ENCODE measurements at regions not wholly inside any gene's neighbourhood (a gene's known extent, or its start where the extent isn't known, plus 50 kb on each side); places are given as distances from the start of the nearest gene placed in this dataset.

- Histone ChIP-seq H3K4me3 (ENCODE audit: low read depth, low read length, poor library complexity, severe bottlenecking) (no peak overlapping the region), H3K4me1 (ENCODE audit: insufficient read depth, low read length, poor library complexity, severe bottlenecking) (no peaks in the 10 kb centered on the region), H3K27me3 (replicated peaks; ENCODE audit: insufficient read depth, low read depth, low read length, poor library complexity) (peaks cover 6% of the 10 kb centered on the region), H3K9me3 (ENCODE audit: low read depth, low read length, poor library complexity, severe bottlenecking) (no peaks in the 10 kb centered on the region), H3K27ac (ENCODE audit: low read depth, low read length, poor library complexity, severe bottlenecking) (no peak overlapping the region), H3K36me3 (ENCODE audit: insufficient read depth, low read length, poor library complexity, severe bottlenecking) (no peaks in the 10 kb centered on the region)
- ChIA-PET POLR2A (ENCODE audit: low non-redundant PET) (no interaction called here), CTCF (no interaction called here)
- intact Hi-C loops (cut with micrococcal nuclease; ENCODE audit: unreplicated experiment): no loop called here
- peak; percentile 11 for DNase-seq (ENCODE audit: low spot score)
- no peak for TF ChIP-seq CTCF (conservative IDR thresholded peaks at IDR 0.05; ENCODE audit: low read depth, low read length)
- no TSS peak for BruUV-seq (replicated peaks)
These were observed 642.1 kb downstream of the KCTD16 start for GRCh38 chr5:144812763-144813162.

DNA sequence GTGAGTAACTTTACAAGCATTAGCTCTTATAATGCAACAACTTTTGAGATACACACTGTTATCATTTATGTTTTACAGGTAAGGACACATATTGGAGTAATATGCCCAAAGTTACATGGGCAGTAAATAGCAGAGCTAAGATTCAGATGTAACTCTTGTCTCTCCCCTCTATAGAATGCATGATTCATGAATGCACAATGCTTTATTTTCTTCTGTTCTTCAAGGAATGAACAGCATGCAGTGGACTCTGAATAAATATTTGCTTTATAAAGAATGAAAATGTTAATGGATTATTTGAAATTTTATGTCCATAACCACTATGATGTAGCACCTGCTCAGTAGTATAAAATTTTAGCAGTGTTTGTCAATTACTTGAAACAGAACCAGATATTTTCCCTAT is 629.5 kb downstream of the KCTD16 start:
- BruUV-seq (replicated peaks): no TSS peak
- Histone ChIP-seq H3K9me3 (ENCODE audit: low read depth, low read length, poor library complexity, severe bottlenecking) (no peaks in the 10 kb centered on the region), H3K27me3 (replicated peaks; ENCODE audit: insufficient read depth, low read depth, low read length, poor library complexity) (no peaks in the 10 kb centered on the region), H3K4me1 (ENCODE audit: insufficient read depth, low read length, poor library complexity, severe bottlenecking) (no peaks in the 10 kb centered on the region), H3K27ac (ENCODE audit: low read depth, low read length, poor library complexity, severe bottlenecking) (no peak overlapping the region), H3K4me3 (ENCODE audit: low read depth, low read length, poor library complexity, severe bottlenecking) (no peak overlapping the region), H3K36me3 (ENCODE audit: insufficient read depth, low read length, poor library complexity, severe bottlenecking) (no peaks in the 10 kb centered on the region)
- TF ChIP-seq CTCF (conservative IDR thresholded peaks at IDR 0.05; ENCODE audit: low read depth, low read length) (no peak), EZH2 (IDR thresholded peaks at IDR 0.05; ENCODE audit: borderline replicate concordance, low read depth, low read length, poor library complexity, severe bottlenecking) (no peak)
- intact Hi-C loops (cut with micrococcal nuclease; ENCODE audit: unreplicated experiment): no loop called here
- CTCF ChIA-PET: no interaction called here
- POLR2A ChIA-PET (ENCODE audit: low non-redundant PET): no interaction called here
- DNase-seq (ENCODE audit: low spot score): no peak

GRCh38 chr5:144798595-144798994 is 627.9 kb downstream of the KCTD16 start:
- ChIA-PET POLR2A (ENCODE audit: low non-redundant PET) (no interaction called here), CTCF (no interaction called here)
- Histone ChIP-seq H3K27ac (ENCODE audit: low read depth, low read length, poor library complexity, severe bottlenecking) (no peak overlapping the region), H3K4me3 (ENCODE audit: low read depth, low read length, poor library complexity, severe bottlenecking) (no peak overlapping the region), H3K9me3 (ENCODE audit: low read depth, low read length, poor library complexity, severe bottlenecking) (no peaks in the 10 kb centered on the region), H3K36me3 (ENCODE audit: insufficient read depth, low read length, poor library complexity, severe bottlenecking) (no peaks in the 10 kb centered on the region), H3K4me1 (ENCODE audit: insufficient read depth, low read length, poor library complexity, severe bottlenecking) (no peaks in the 10 kb centered on the region), H3K27me3 (replicated peaks; ENCODE audit: insufficient read depth, low read depth, low read length, poor library complexity) (no peaks in the 10 kb centered on the region)
- BruUV-seq (replicated peaks): no TSS peak
- no peak for TF ChIP-seq EZH2 (IDR thresholded peaks at IDR 0.05; ENCODE audit: borderline replicate concordance, low read depth, low read length, poor library complexity, severe bottlenecking)
- TF ChIP-seq CTCF (conservative IDR thresholded peaks at IDR 0.05; ENCODE audit: low read depth, low read length): no peak
- DNase-seq (ENCODE audit: low spot score): no peak
- intact Hi-C loops (cut with micrococcal nuclease; ENCODE audit: unreplicated experiment): no loop called here

Measured in A673 (cell line).